OCI-LY7 (cell line): ENCODE measurements at regions not wholly inside any gene's neighbourhood (a gene's known extent, or its start where the extent isn't known, plus 50 kb on each side); places are given as distances from the start of the nearest gene placed in this dataset.

Source experiments
- BruUV-seq: library from RNA; stranded (reverse); fragments of 400-500 nt; replicated peaks from 2 replicates; lab custom pipeline; 2021; lab: Mats Ljungman, UMichigan
- CTCF ChIA-PET: fragments of 300-600 bp; sonication (Branson Sonifier 250); formaldehyde crosslinking; loops from one replicate; lab custom pipeline; 2022; ENCODE audit warnings: antibody characterized with exemption; ENCODE audit not compliant: unreplicated experiment; lab: Charles Lee
- POLR2A ChIA-PET: fragments of 300-600 bp; sonication (Branson Sonifier 250); formaldehyde crosslinking; loops from one replicate; lab custom pipeline; 2022; ENCODE audit warnings: antibody characterized with exemption; lab: Charles Lee
- DNase-seq: peaks from one replicate; pipeline ENCODE4 v3.0.0-alpha.2; 2015; ENCODE audit warnings: low spot score
- H2AFZ ChIP-seq: fragments of 200-600 bp; sonication (generic), shearing (Covaris generic); 2 replicates; pipeline ENCODE4 v1.6.1; 2014; ENCODE audit warnings: mild to moderate bottlenecking, antibody characterized with exemption, low read length, moderate library complexity
- H3K27ac ChIP-seq: fragments of 200-600 bp; sonication (generic); 2 replicates; pipeline ENCODE4 v1.5.1; 2014; ENCODE audit warnings: mixed run types, low read depth, mild to moderate bottlenecking, moderate library complexity, low read length, inconsistent platforms; ENCODE audit not compliant: poor library complexity, severe bottlenecking
- H3K36me3 ChIP-seq: fragments of 200-600 bp; sonication (generic); 2 replicates; pipeline ENCODE4 v1.6.1; 2014; ENCODE audit warnings: mild to moderate bottlenecking, antibody characterized with exemption, low read length, moderate library complexity, mixed read lengths; ENCODE audit not compliant: insufficient read depth
- H3K4me1 ChIP-seq: fragments of 200-600 bp; sonication (generic); 2 replicates; pipeline ENCODE4 v1.5.1; 2014; ENCODE audit warnings: mild to moderate bottlenecking, low read length; ENCODE audit not compliant: insufficient read depth, poor library complexity, severe bottlenecking
- H3K4me2 ChIP-seq: fragments of 200-600 bp; sonication (generic); 2 replicates; pipeline ENCODE4 v1.6.1; 2014; ENCODE audit warnings: mild to moderate bottlenecking, low read length
- H3K4me3 ChIP-seq: fragments of 200-600 bp; sonication (generic); 2 replicates; pipeline ENCODE4 v1.5.1; 2014; ENCODE audit warnings: mild to moderate bottlenecking, low read depth, low read length; ENCODE audit not compliant: poor library complexity, severe bottlenecking
- H3K79me2 ChIP-seq: fragments of 200-600 bp; sonication (generic); 2 replicates; pipeline ENCODE4 v1.6.1; 2016; ENCODE audit warnings: low read depth, mild to moderate bottlenecking, low read length, moderate library complexity, mixed read lengths; ENCODE audit not compliant: insufficient read depth
- H3K9me2 ChIP-seq: fragments of 200-600 bp; sonication (generic); 2 replicates; pipeline ENCODE4 v1.6.1; 2016; ENCODE audit warnings: mild to moderate bottlenecking, low read length, mixed read lengths; ENCODE audit not compliant: insufficient read depth
- H3K9me3 ChIP-seq: fragments of 200-600 bp; sonication (generic); 2 replicates; pipeline ENCODE4 v1.6.1; 2014; ENCODE audit warnings: mild to moderate bottlenecking, mixed run types, low read length, mixed read lengths
- H4K20me1 ChIP-seq: fragments of 200-600 bp; sonication (generic); 2 replicates; pipeline ENCODE4 v1.6.1; 2014; ENCODE audit warnings: mild to moderate bottlenecking, antibody characterized with exemption, low read length, moderate library complexity, mixed read lengths; ENCODE audit not compliant: insufficient read depth
- EZH2phosphoT487 ChIP-seq: fragments of 200-600 bp; sonication (generic); IDR thresholded peaks from 2 replicates; pipeline ENCODE4 v1.6.1; 2018; ENCODE audit warnings: low read depth, borderline replicate concordance, mild to moderate bottlenecking, mixed run types, antibody characterized with exemption, low read length, moderate library complexity, mixed read lengths
- intact Hi-C: fragments of 100-400 bp; cut with micrococcal nuclease; formaldehyde crosslinking; loops from one replicate; pipeline ENCODE4 v1.10.0; 2022; ENCODE audit not compliant: unreplicated experiment
- TF ChIP-seq, protein P1 (sequence below): fragments of 200-600 bp; sonication (generic); conservative IDR thresholded peaks from 2 replicates; pipeline ENCODE4 v1.5.1; 2014; ENCODE audit warnings: mild to moderate bottlenecking, antibody characterized with exemption, low read length, moderate library complexity, mixed read lengths

DNA sequence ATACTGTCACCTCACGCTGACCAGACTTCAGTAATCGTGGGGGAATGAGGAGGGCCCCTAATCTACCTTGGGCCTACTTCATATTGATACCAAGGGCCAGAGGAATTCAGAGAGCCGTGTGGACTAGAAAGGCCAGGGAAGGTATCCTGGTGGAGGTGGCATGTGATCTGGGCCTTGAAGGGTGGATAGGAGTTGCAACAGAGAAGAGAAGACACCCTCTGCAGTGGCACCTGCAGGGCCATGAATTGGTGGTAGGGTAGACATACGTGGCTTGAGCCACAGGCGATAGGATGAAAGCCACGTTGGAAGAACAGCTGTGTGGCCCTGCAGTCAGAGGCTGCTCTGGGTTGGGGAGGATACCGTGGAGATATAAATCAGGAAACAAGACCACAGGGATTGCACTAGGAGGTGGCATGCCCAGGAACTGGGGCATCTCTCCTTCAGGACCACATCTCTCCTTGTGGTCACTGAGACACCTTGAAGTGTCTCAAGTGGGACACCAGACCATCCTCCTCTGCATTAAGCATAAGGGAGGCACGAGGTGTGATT, 141.4 kb downstream of the CYP26B1 start:
- Histone ChIP-seq H4K20me1 (no peaks in the 10 kb centered on the region), H3K9me2 (no peaks in the 10 kb centered on the region), H3K27ac (no peak overlapping the region), H3K36me3 (no peaks in the 10 kb centered on the region), H3K79me2 (no peaks in the 10 kb centered on the region), H3K4me1 (no peaks in the 10 kb centered on the region), H3K4me3 (no peak overlapping the region), H2AFZ (no peak overlapping the region), H3K4me2 (no peak overlapping the region), H3K9me3 (no peaks in the 10 kb centered on the region)
- no peak for TF ChIP-seq EZH2phosphoT487
- TF ChIP-seq, protein P1, sequence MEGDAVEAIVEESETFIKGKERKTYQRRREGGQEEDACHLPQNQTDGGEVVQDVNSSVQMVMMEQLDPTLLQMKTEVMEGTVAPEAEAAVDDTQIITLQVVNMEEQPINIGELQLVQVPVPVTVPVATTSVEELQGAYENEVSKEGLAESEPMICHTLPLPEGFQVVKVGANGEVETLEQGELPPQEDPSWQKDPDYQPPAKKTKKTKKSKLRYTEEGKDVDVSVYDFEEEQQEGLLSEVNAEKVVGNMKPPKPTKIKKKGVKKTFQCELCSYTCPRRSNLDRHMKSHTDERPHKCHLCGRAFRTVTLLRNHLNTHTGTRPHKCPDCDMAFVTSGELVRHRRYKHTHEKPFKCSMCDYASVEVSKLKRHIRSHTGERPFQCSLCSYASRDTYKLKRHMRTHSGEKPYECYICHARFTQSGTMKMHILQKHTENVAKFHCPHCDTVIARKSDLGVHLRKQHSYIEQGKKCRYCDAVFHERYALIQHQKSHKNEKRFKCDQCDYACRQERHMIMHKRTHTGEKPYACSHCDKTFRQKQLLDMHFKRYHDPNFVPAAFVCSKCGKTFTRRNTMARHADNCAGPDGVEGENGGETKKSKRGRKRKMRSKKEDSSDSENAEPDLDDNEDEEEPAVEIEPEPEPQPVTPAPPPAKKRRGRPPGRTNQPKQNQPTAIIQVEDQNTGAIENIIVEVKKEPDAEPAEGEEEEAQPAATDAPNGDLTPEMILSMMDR: no peak
- intact Hi-C loops: no loop called here
- CTCF ChIA-PET: no interaction called here
- DNase-seq: no peak
- POLR2A ChIA-PET: no interaction called here
- no TSS peak for BruUV-seq

DNA sequence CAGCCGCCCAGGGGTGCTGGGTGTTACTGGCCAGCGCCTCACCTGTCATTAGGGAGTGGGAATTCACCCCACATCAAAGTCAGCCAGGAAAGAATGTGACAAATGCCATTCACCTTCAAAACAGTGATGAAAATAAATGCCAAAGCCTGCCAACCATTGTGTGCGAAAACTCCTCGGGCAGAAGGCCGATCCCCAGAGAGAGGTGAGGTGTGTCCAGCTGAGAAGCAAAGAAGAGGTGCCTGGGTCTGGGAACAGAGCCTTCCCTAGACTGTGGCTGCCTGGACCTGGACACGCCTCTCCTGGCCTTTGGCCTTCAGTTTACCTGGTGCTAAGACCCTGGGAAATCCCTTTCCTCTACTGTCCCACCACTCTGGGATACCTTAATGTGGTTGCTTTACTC, 142.7 kb downstream of the CYP26B1 start:
- ChIA-PET POLR2A (no interaction called here), CTCF (no interaction called here)
- no peaks in the 10 kb centered on the region for H3K4me1 ChIP-seq
- no peaks in the 10 kb centered on the region for H3K9me3 ChIP-seq
- no peak overlapping the region for H3K27ac ChIP-seq
- BruUV-seq: no TSS peak
- H3K79me2 ChIP-seq: no peaks in the 10 kb centered on the region
- H2AFZ ChIP-seq: no peak overlapping the region
- intact Hi-C loops: no loop called here
- no peaks in the 10 kb centered on the region for H3K9me2 ChIP-seq
- H3K36me3 ChIP-seq: no peaks in the 10 kb centered on the region
- no peaks in the 10 kb centered on the region for H4K20me1 ChIP-seq
- H3K4me2 ChIP-seq: no peak overlapping the region
- H3K4me3 ChIP-seq: no peak overlapping the region
- no peak for DNase-seq
- TF ChIP-seq, protein P1: no peak
- no peak for TF ChIP-seq EZH2phosphoT487

DNA sequence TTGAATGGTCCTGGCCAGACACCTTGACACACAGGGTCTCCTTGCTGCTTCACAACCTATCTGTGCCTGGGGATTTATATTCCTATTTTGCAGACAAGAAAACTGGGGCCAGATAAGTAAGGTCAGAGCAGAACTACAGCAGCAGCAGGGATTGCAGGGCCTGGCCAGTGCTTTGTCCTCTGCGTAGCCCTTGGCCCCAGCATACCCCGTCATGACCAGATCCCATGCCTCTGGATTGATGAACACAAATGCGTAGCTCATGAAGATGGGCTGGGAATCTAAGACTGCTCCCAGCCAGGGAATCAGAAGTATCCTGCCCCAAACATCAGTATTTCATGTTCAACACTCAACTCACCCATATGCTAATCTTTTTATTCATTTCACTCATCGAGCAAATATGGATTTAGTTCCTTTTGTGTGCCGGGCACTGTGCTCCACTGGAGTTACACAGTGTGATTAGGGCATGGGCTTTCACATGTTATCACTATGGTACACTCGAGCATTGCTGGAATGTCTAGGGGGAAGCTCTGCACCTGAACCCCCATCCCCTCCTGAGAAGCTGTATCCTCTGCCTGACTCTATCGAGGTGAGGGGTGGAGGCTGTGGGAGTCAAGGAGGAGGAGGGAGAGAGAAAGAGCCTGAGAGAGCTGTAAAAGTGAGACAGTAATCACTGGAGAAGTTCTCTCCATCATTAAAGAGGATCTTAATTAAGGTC, 143.3 kb downstream of the CYP26B1 start:
- no peaks in the 10 kb centered on the region for H3K36me3 ChIP-seq
- POLR2A ChIA-PET: no interaction called here
- intact Hi-C loops: no loop called here
- no peak overlapping the region for H2AFZ ChIP-seq
- no peak overlapping the region for H3K4me3 ChIP-seq
- CTCF ChIA-PET: no interaction called here
- no peaks in the 10 kb centered on the region for H3K4me1 ChIP-seq
- H3K9me3 ChIP-seq: no peaks in the 10 kb centered on the region
- BruUV-seq: no TSS peak
- no peaks in the 10 kb centered on the region for H3K79me2 ChIP-seq
- no peak overlapping the region for H3K27ac ChIP-seq
- H3K4me2 ChIP-seq: no peak overlapping the region
- no peaks in the 10 kb centered on the region for H4K20me1 ChIP-seq
- TF ChIP-seq EZH2phosphoT487: no peak
- TF ChIP-seq, protein P1: no peak
- no peaks in the 10 kb centered on the region for H3K9me2 ChIP-seq
- DNase-seq: no peak
